Fibroblast of villous mesenchyme (primary cell): ENCODE measurements at regions not wholly inside any gene's neighbourhood (a gene's known extent, or its start where the extent isn't known, plus 50 kb on each side); places are given as distances from the start of the nearest gene placed in this dataset.

Source experiments
- DNase-seq: peaks from one replicate; pipeline ENCODE4 v3.0.0-alpha.2; 2010; ENCODE audit warnings: low read depth
- H3K4me3 ChIP-seq: 2 replicates; pipeline ENCODE4 v1.5.1; 2011; ENCODE audit warnings: low read depth, mild to moderate bottlenecking, low read length
- TF ChIP-seq, protein P1 (sequence below): IDR thresholded peaks from 2 replicates; pipeline ENCODE4 v1.5.1; 2012; ENCODE audit warnings: low read depth, mild to moderate bottlenecking, low read length; ENCODE audit not compliant: insufficient read depth

DNA sequence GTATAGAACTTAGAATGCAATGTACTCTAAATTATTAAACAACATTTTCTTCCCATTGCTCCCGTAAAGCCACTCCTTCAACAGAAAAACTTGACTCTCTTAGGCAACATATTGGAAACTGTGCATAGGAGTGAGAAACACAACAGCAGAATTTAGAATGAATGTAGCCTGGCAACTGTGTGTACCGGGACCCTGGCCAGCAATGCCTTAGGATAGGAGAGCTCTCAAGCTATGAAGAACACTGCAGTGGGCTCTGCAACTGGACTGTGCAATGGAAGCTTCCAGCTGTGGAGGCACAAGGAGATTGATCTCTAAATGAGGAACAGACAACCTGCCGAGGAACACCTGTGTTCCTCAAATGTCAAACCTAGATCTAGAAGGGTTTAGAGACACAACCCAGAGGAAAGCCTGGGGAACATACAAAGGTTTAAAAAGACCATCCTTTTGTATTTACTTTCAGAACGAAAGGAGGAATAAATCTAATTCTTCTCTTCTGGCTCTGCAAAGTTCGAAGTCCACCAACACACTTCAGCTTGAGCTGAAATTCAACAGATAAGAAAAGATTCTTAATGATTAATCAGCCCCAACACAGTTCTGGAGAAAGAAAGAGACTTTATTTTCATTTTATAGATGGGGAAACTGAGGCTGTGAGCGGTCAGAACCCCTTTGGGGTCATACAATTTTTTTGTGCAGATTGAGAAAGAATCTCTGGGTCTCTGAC lies 51.5 kb upstream of the ARL15 start:
- TF ChIP-seq, protein P1, sequence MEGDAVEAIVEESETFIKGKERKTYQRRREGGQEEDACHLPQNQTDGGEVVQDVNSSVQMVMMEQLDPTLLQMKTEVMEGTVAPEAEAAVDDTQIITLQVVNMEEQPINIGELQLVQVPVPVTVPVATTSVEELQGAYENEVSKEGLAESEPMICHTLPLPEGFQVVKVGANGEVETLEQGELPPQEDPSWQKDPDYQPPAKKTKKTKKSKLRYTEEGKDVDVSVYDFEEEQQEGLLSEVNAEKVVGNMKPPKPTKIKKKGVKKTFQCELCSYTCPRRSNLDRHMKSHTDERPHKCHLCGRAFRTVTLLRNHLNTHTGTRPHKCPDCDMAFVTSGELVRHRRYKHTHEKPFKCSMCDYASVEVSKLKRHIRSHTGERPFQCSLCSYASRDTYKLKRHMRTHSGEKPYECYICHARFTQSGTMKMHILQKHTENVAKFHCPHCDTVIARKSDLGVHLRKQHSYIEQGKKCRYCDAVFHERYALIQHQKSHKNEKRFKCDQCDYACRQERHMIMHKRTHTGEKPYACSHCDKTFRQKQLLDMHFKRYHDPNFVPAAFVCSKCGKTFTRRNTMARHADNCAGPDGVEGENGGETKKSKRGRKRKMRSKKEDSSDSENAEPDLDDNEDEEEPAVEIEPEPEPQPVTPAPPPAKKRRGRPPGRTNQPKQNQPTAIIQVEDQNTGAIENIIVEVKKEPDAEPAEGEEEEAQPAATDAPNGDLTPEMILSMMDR: no peak
- DNase-seq: no peak
- no peak overlapping the region for H3K4me3 ChIP-seq

DNA sequence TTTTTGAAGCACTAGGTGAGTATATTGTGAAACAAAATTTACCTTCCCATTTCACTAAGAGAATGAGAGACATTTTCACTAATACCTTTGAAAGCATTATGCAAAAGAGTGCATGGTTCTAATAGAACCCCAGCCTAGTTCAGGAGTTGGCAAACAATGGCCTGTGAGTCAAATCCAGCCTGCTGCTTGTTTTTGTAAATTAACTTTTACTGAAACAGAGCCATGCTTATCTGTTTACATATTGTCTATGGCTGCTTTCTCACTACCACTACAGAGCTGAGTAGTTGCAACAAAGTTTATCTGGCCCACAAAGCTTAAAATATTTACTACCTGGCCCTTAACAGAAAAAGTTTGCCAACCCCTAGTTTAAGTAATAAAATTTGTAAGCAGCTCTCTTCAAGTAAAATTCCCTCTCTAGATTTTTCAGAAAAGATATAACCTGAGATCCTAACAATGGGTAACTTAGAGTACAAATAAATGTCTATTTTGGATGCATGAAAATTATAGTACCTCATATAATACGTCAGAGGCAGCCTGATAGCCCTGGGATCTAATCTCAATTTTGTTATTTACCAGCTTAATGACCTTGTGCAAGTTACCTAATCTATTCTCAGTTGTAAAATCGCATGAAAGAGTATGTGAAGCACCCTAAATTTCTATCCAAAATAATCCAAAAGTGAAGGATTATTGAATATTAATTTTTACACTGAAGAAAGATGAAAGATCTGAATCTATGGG lies 50.7 kb upstream of the ARL15 start:
- TF ChIP-seq, protein P1: no peak
- H3K4me3 ChIP-seq: no peak overlapping the region
- DNase-seq: peak; percentile 18
